ENCODE measurements at regions not wholly inside any gene's neighbourhood (a gene's known extent, or its start where the extent isn't known, plus 50 kb on each side); places are given as distances from the start of the nearest gene placed in this dataset.

DNA sequence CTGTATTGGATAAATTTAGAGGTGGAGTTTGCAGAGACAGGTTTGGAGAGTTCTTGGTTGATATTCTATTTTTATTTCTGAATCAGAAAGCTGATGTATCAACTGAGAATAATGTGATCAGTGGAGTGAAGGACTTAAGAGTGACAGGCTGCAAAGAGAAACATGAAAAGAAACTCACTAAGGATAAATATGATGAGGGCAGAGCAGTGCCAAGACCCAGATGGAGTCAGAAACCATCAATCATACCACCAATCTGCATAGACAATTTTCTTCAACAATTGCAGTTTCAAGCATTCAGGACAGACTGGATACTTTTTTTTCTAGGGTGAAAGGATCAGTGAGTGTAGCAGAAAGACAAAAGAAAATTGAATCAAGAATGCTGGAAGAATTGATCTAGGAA lies 226.7 kb upstream of the NAV3 start:
- no peak for ATAC-seq (ENCODE audit: low FRiP score in 2 of 2)
- TF ChIP-seq, protein P1, sequence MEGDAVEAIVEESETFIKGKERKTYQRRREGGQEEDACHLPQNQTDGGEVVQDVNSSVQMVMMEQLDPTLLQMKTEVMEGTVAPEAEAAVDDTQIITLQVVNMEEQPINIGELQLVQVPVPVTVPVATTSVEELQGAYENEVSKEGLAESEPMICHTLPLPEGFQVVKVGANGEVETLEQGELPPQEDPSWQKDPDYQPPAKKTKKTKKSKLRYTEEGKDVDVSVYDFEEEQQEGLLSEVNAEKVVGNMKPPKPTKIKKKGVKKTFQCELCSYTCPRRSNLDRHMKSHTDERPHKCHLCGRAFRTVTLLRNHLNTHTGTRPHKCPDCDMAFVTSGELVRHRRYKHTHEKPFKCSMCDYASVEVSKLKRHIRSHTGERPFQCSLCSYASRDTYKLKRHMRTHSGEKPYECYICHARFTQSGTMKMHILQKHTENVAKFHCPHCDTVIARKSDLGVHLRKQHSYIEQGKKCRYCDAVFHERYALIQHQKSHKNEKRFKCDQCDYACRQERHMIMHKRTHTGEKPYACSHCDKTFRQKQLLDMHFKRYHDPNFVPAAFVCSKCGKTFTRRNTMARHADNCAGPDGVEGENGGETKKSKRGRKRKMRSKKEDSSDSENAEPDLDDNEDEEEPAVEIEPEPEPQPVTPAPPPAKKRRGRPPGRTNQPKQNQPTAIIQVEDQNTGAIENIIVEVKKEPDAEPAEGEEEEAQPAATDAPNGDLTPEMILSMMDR (IDR thresholded peaks at IDR 0.05): no peak
- TF ChIP-seq POLR2AphosphoS5 (IDR thresholded peaks at IDR 0.05) (no peak), EP300 (IDR thresholded peaks at IDR 0.05) (no peak), POLR2A (IDR thresholded peaks at IDR 0.05) (no peak)
- H3K4me3 ChIP-seq: no peak overlapping the region
- no peaks in the 10 kb centered on the region for H3K36me3 ChIP-seq
- peaks cover 0 to 7% (median 2%) of the 10 kb centered on the region in 4 donors for H3K4me1 ChIP-seq
- no peaks in the 10 kb centered on the region for H3K9me3 ChIP-seq
- no peak overlapping the region for H3K27ac ChIP-seq
- no peak for DNase-seq
- H3K27me3 ChIP-seq: no peaks in the 10 kb centered on the region

DNA sequence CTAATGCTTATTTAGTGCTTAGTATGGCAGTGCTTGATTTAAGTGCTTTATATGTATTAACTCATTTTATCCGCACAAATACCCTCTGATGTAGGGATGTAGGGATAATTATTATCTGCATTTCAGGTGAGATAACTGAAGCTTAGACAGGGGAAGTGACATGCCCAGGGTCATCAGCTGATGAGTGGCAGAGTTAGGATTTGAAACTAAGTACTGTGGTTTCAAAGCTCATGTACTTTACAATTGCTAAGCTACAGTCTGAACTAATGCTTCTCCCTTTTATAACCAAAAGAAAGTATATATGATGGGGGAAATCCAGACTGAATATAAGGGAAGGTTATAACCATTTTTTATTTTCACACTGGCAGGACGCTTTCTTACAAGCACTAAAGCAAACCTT lies 229.6 kb upstream of the NAV3 start:
- H3K4me1 ChIP-seq: no peaks in the 10 kb centered on the region
- WGBS, 2 donors: 88% methylated on average over 2 of the region's 2 CpGs
- no peak overlapping the region for H3K4me3 ChIP-seq
- H3K27me3 ChIP-seq: no peaks in the 10 kb centered on the region
- no peak for TF ChIP-seq POLR2A (IDR thresholded peaks at IDR 0.05)
- no peak for ATAC-seq (ENCODE audit: low FRiP score in 2 of 2)
- H3K9me3 ChIP-seq: no peaks in the 10 kb centered on the region
- no peaks in the 10 kb centered on the region for H3K36me3 ChIP-seq
- no peak for DNase-seq
- H3K27ac ChIP-seq: no peak overlapping the region

DNA sequence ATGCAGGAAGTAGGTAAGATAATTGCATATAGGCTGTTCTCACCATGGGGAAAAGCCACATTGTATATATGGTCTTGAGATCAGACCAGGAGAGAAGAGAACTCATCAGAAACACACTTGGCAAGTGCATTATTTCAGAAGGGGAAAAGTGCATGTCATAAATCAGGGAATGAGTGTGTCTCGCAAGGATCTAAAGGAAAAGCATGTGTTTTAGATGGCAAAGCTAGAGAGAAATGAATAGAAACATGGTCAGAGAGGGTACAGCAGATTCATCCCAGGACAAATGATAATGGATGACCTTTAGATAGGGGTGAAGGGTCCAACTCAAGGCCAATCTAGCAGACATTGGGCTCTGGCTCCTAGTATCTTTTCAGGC lies 230.2 kb upstream of the NAV3 start:
- WGBS, 2 donors: 79 to 83% methylated on average over 1 of the region's 1 CpG
- TF ChIP-seq, protein P1 (IDR thresholded peaks at IDR 0.05): no peak
- no peak for TF ChIP-seq POLR2A (IDR thresholded peaks at IDR 0.05)
- TF ChIP-seq POLR2AphosphoS5 (IDR thresholded peaks at IDR 0.05): no peak
- no peak for TF ChIP-seq EP300 (IDR thresholded peaks at IDR 0.05)
- no peak for ATAC-seq (ENCODE audit: low FRiP score in 2 of 2)

DNA sequence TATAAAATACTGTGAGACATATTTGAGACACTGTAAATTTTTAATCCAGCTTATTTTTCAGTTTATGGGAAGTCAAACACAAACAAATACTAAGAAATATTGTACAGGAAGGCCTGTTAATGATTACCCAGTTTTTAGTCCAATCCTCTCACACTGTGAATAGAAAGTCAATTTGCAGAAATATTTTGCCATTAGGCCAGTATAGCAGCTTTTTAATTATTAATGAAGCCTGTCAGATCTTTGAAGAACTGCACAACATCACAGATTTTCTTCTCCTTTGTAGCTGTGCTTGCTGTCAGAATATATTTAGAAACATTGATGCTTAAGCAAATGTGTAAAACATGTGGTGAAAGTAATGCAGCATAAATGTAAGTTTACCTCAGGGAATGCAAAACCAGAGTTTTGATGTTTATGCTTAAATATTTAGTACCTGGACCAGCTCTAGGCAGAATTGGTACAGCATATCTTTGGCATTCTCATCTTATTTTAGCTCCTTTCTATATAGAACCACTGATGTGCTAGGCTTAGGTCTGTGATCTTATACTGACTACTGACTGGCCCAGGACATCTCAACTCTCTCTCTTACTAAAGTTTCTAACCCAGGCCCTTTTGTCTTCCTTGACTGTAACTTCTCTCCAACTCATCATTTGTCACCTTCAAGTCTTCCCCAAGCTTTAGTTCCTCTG lies 230.8 kb upstream of the NAV3 start:
- Histone ChIP-seq H3K9me3 (no peaks in the 10 kb centered on the region), H3K27me3 (no peaks in the 10 kb centered on the region), H3K4me3 (no peak overlapping the region), H3K36me3 (no peaks in the 10 kb centered on the region), H3K4me1 (no peaks in the 10 kb centered on the region), H3K27ac (no peak overlapping the region)
- ATAC-seq (ENCODE audit: low FRiP score in 2 of 2): no peak
- TF ChIP-seq POLR2A (IDR thresholded peaks at IDR 0.05) (no peak), POLR2AphosphoS5 (IDR thresholded peaks at IDR 0.05) (no peak), EP300 (IDR thresholded peaks at IDR 0.05) (no peak)
- TF ChIP-seq, protein P1 (IDR thresholded peaks at IDR 0.05): no peak
- no peak for DNase-seq

More for the DNA sequence above, 230.2 kb upstream of the NAV3 start:
- H3K9me3 ChIP-seq: no peaks in the 10 kb centered on the region
- no peaks in the 10 kb centered on the region for H3K27me3 ChIP-seq
- H3K36me3 ChIP-seq: no peaks in the 10 kb centered on the region
- H3K4me1 ChIP-seq: no peaks in the 10 kb centered on the region
- no peak overlapping the region for H3K4me3 ChIP-seq
- H3K27ac ChIP-seq: no peak overlapping the region
- DNase-seq: no peak

DNA sequence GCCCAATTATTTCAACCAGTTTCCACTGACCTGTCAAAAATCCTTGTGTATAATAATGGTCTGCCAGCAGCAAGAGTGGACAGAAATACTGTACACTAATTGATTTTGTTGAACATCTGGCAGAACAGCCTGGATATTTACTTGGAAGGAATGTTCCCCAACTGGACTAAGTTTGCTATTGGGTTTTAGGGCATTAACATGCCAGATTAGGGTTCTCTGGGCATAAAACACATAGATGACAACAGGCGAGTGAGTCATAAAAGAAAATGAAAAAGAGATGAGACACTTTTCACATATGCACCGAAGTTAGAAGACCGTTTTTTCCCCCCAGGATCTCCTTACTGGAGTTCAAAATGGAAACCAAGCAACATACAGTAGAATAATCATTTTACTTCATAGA lies 236.3 kb upstream of the NAV3 start:
- WGBS, 2 donors: 93 to 95% methylated on average over 3 of the region's 3 CpGs
- H3K9me3 ChIP-seq: no peaks in the 10 kb centered on the region
- H3K36me3 ChIP-seq: no peaks in the 10 kb centered on the region
- DNase-seq: no peak
- no peak overlapping the region for H3K27ac ChIP-seq
- TF ChIP-seq EP300 (IDR thresholded peaks at IDR 0.05) (no peak), POLR2A (IDR thresholded peaks at IDR 0.05) (no peak), POLR2AphosphoS5 (IDR thresholded peaks at IDR 0.05) (no peak)
- TF ChIP-seq, protein P1 (IDR thresholded peaks at IDR 0.05): no peak
- no peak for ATAC-seq (ENCODE audit: low FRiP score in 2 of 2)
- H3K27me3 ChIP-seq: no peaks in the 10 kb centered on the region
- H3K4me3 ChIP-seq: no peak overlapping the region
- no peaks in the 10 kb centered on the region for H3K4me1 ChIP-seq
